H9 (cell line): ENCODE measurements at regions not wholly inside any gene's neighbourhood (a gene's known extent, or its start where the extent isn't known, plus 50 kb on each side); places are given as distances from the start of the nearest gene placed in this dataset.

Experiments used
- DNase-seq: peaks from one replicate; pipeline ENCODE4 v3.0.0-alpha.2; 2017
- H2AFZ ChIP-seq: one replicate; pipeline ENCODE4 v1.6.1; 2013; ENCODE audit warnings: mild to moderate bottlenecking, low read length, control low read depth, moderate library complexity
- H2AK5ac ChIP-seq: 2 replicates; pipeline ENCODE4 v1.6.1; 2013; ENCODE audit warnings: low read length, control low read depth, mixed read lengths; ENCODE audit not compliant: insufficient read length
- H2BK120ac ChIP-seq: one replicate; pipeline ENCODE4 v1.6.1; 2013; ENCODE audit warnings: low read depth, mild to moderate bottlenecking, low read length, control low read depth, inconsistent platforms; ENCODE audit not compliant: poor library complexity, severe bottlenecking
- H2BK12ac ChIP-seq: 2 replicates; pipeline ENCODE4 v1.6.1; 2013; ENCODE audit warnings: low read length, control low read depth, mixed read lengths, low read depth; ENCODE audit not compliant: insufficient read length
- H2BK15ac ChIP-seq: 2 replicates; pipeline ENCODE4 v1.6.1; 2013; ENCODE audit warnings: low read depth, low read length, control low read depth
- H2BK20ac ChIP-seq: one replicate; pipeline ENCODE4 v1.6.1; 2013; ENCODE audit warnings: low read depth, mild to moderate bottlenecking, low read length, control low read depth, inconsistent platforms; ENCODE audit not compliant: poor library complexity, severe bottlenecking
- H2BK5ac ChIP-seq: 2 replicates; pipeline ENCODE4 v1.6.1; 2013; ENCODE audit warnings: low read length, control low read depth, mixed read lengths; ENCODE audit not compliant: insufficient read length
- H3K14ac ChIP-seq: 2 replicates; pipeline ENCODE4 v1.6.1; 2013; ENCODE audit warnings: low read length, control low read depth; ENCODE audit not compliant: insufficient read depth
- H3K18ac ChIP-seq: 2 replicates; pipeline ENCODE4 v1.6.1; 2013; ENCODE audit warnings: low read depth, mild to moderate bottlenecking, mixed read lengths, low read length, control low read depth; ENCODE audit not compliant: insufficient read length
- H3K23ac ChIP-seq: 2 replicates; pipeline ENCODE4 v1.6.1; 2013; ENCODE audit warnings: low read length, control low read depth, mixed read lengths, low read depth; ENCODE audit not compliant: insufficient read length
- H3K23me2 ChIP-seq: 2 replicates; pipeline ENCODE4 v1.6.1; 2013; ENCODE audit warnings: low read depth, mild to moderate bottlenecking, mixed read lengths, low read length, control low read depth; ENCODE audit not compliant: insufficient read length, poor library complexity, severe bottlenecking
- H3K27ac ChIP-seq: 2 replicates; pipeline ENCODE4 v1.5.1; 2013; ENCODE audit warnings: low read length, control low read depth, mixed read lengths, low read depth; ENCODE audit not compliant: insufficient read length
- H3K27me3 ChIP-seq: 2 replicates; pipeline ENCODE4 v1.6.1; 2013; ENCODE audit warnings: low read length, control low read depth, inconsistent platforms; ENCODE audit not compliant: insufficient read depth
- H3K4ac ChIP-seq: 2 replicates; pipeline ENCODE4 v1.6.1; 2013; ENCODE audit warnings: low read depth, mild to moderate bottlenecking, control low read depth, inconsistent platforms, low read length, moderate library complexity
- H3K4me1 ChIP-seq: 2 replicates; pipeline ENCODE4 v1.6.1; 2013; ENCODE audit warnings: low read length, control low read depth, inconsistent platforms; ENCODE audit not compliant: insufficient read depth
- H3K4me2 ChIP-seq: 2 replicates; pipeline ENCODE4 v1.6.1; 2013; ENCODE audit warnings: low read length, control low read depth, mixed read lengths; ENCODE audit not compliant: insufficient read length, insufficient read depth
- H3K56ac ChIP-seq: 2 replicates; pipeline ENCODE4 v1.6.1; 2013; ENCODE audit warnings: low read depth, mild to moderate bottlenecking, mixed read lengths, low read length, control low read depth; ENCODE audit not compliant: insufficient read length
- H3K79me1 ChIP-seq: 2 replicates; pipeline ENCODE4 v1.6.1; 2013; ENCODE audit warnings: low read depth, mild to moderate bottlenecking, moderate library complexity, low read length, control low read depth, inconsistent platforms; ENCODE audit not compliant: insufficient read depth, poor library complexity, severe bottlenecking
- H3K79me2 ChIP-seq: 2 replicates; pipeline ENCODE4 v1.6.1; 2013; ENCODE audit warnings: low read length, control low read depth, inconsistent platforms; ENCODE audit not compliant: insufficient read depth
- H3K9ac ChIP-seq: 2 replicates; pipeline ENCODE4 v1.6.1; 2013; ENCODE audit warnings: low read length, control low read depth, mixed read lengths; ENCODE audit not compliant: insufficient read length; ENCODE audit errors: extremely low read depth
- H3K9me3 ChIP-seq: one replicate; pipeline ENCODE4 v1.6.1; 2013; ENCODE audit warnings: low read depth, low read length, inconsistent platforms; ENCODE audit not compliant: control insufficient read depth
- H3T11ph ChIP-seq: one replicate; pipeline ENCODE4 v1.6.1; 2013; ENCODE audit warnings: mild to moderate bottlenecking, low read length, control low read depth, inconsistent platforms
- H4K20me1 ChIP-seq: one replicate; pipeline ENCODE4 v1.6.1; 2013; ENCODE audit not compliant: control insufficient read depth, insufficient read length, insufficient read depth
- H4K5ac ChIP-seq: 2 replicates; pipeline ENCODE4 v1.6.1; 2013; ENCODE audit warnings: low read depth, mild to moderate bottlenecking, mixed read lengths, low read length, control low read depth; ENCODE audit not compliant: insufficient read length
- H4K8ac ChIP-seq: replicated peaks from 2 replicates; pipeline ENCODE4 v1.6.1; 2013; ENCODE audit warnings: low read length, control low read depth, mixed read lengths, low read depth; ENCODE audit not compliant: insufficient read length
- H4K91ac ChIP-seq: 2 replicates; pipeline ENCODE4 v1.6.1; 2013; ENCODE audit warnings: low read depth, mild to moderate bottlenecking, moderate library complexity, mixed read lengths, low read length, control low read depth; ENCODE audit not compliant: insufficient read length
- H3K27ac Mint-ChIP-seq, 3 experiments: 2 replicates in 2 of 3; 3 replicates in 1 of 3; pipeline ENCODE4 v1.8.0; 2020 to 2021; ENCODE audit warnings: mixed read lengths in 3 of 3, mild to moderate bottlenecking in 1 of 3, moderate library complexity in 1 of 3
- H3K27me3 Mint-ChIP-seq: 2 replicates; pipeline ENCODE4 v1.8.0; 2021; ENCODE audit warnings: low read depth, mild to moderate bottlenecking, moderate library complexity, mixed read lengths
- H3K36me3 Mint-ChIP-seq, 3 experiments: 2 replicates in 2 of 3; 3 replicates in 1 of 3; pipeline ENCODE4 v1.8.0; 2020 to 2021; ENCODE audit warnings: low read depth in 3 of 3, mixed read lengths in 3 of 3; ENCODE audit not compliant: insufficient read depth in 1 of 3
- H3K4me1 Mint-ChIP-seq, 2 experiments: 2 replicates each; pipeline ENCODE4 v1.8.0; 2020; ENCODE audit warnings: mixed read lengths in 2 of 2
- H3K4me3 Mint-ChIP-seq, 2 experiments: 2 replicates in 1 of 2; 3 replicates in 1 of 2; pipeline ENCODE4 v1.8.0; 2020 to 2021; ENCODE audit warnings: mild to moderate bottlenecking in 2 of 2, mixed read lengths in 2 of 2, moderate library complexity in 1 of 2
- H3K9me3 Mint-ChIP-seq, 2 experiments: 2 replicates in 1 of 2; 3 replicates in 1 of 2; pipeline ENCODE4 v1.8.0; 2020; ENCODE audit warnings: mild to moderate bottlenecking in 2 of 2, mixed read lengths in 2 of 2, moderate library complexity in 1 of 2
- WGBS: extraction: QIAGEN DNeasy Blood & Tissue Kit; methylation state at CpG from one replicate; pipeline ENCODE4 v1.1.7; 2013; ENCODE audit warnings: missing lambda C conversion rate, low lambda C conversion rate, mixed read lengths; ENCODE audit not compliant: insufficient read length; ENCODE audit errors: extremely low coverage; 5-methylcytosine and 5-hydroxymethylcytosine counted together
- TF ChIP-seq, protein P1 (sequence below): fragments of 200-600 bp; sonication (generic); conservative IDR thresholded peaks from 3 replicates; pipeline ENCODE4 v1.8.0; 2021; ENCODE audit warnings: antibody characterized with exemption, mild to moderate bottlenecking

DNA sequence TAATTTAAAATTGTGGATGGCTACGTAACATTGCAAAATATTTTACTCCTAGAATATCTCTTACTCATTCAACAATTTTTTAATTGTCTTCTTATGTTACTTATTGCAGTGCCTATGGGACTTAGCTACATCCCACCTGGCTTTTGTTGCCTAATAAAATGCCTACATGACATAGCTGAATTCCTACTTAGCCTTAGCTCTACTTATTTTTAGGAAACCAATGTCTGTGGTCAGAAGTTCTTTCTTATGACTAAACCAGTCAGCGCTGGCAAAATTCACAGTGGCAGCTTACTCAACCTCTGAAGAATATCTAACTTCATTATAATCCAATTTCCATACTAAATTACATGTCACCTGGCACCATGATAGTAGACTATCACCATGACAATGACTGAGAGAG, 1612.4 kb upstream of the LRRTM3 start:
- Histone ChIP-seq H3K79me2 (no peaks in the 10 kb centered on the region), H3K27me3 (no peaks in the 10 kb centered on the region), H3K79me1 (no peaks in the 10 kb centered on the region), H2BK5ac (no peak overlapping the region), H3K4me1 (no peaks in the 10 kb centered on the region), H3K56ac (no peak overlapping the region), H2AK5ac (no peak overlapping the region), H4K91ac (no peak overlapping the region), H2BK20ac (no peak overlapping the region), H3K18ac (no peak overlapping the region), H3K4ac (no peak overlapping the region), H3T11ph (no peak overlapping the region), H3K9ac (no peak overlapping the region), H3K4me2 (no peak overlapping the region), H3K14ac (no peak overlapping the region), H2BK12ac (no peak overlapping the region), H2AFZ (no peak overlapping the region), H3K23me2 (no peaks in the 10 kb centered on the region), H2BK120ac (no peak overlapping the region), H3K27ac (no peak overlapping the region), H2BK15ac (no peak overlapping the region), H4K5ac (no peak overlapping the region), H3K23ac (no peak overlapping the region), H4K20me1 (no peaks in the 10 kb centered on the region), H3K9me3 (no peaks in the 10 kb centered on the region), H4K8ac (no peak overlapping the region)
- no peaks in the 10 kb centered on the region for H3K27me3 Mint-ChIP-seq
- WGBS = no CpG with 5 or more reads among the region's 2 CpGs
- H3K36me3 Mint-ChIP-seq = peaks cover 0 to 4% (median 0%) of the 10 kb centered on the region in 3 experiments; a peak in 1 of 7 replicates
- TF ChIP-seq, protein P1, sequence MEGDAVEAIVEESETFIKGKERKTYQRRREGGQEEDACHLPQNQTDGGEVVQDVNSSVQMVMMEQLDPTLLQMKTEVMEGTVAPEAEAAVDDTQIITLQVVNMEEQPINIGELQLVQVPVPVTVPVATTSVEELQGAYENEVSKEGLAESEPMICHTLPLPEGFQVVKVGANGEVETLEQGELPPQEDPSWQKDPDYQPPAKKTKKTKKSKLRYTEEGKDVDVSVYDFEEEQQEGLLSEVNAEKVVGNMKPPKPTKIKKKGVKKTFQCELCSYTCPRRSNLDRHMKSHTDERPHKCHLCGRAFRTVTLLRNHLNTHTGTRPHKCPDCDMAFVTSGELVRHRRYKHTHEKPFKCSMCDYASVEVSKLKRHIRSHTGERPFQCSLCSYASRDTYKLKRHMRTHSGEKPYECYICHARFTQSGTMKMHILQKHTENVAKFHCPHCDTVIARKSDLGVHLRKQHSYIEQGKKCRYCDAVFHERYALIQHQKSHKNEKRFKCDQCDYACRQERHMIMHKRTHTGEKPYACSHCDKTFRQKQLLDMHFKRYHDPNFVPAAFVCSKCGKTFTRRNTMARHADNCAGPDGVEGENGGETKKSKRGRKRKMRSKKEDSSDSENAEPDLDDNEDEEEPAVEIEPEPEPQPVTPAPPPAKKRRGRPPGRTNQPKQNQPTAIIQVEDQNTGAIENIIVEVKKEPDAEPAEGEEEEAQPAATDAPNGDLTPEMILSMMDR = no peak
- H3K9me3 Mint-ChIP-seq = no peaks in the 10 kb centered on the region
- DNase-seq = no peak
- H3K4me3 Mint-ChIP-seq = no peak overlapping the region
- no peak overlapping the region for H3K27ac Mint-ChIP-seq
- peaks cover 5 to 10% of the 10 kb centered on the region in 2 experiments for H3K4me1 Mint-ChIP-seq
